HepG2 (cell line): ENCODE measurements at regions not wholly inside any gene's neighbourhood (a gene's known extent, or its start where the extent isn't known, plus 50 kb on each side); places are given as distances from the start of the nearest gene placed in this dataset.

Source experiments
- ATAC-seq: fragments of 200-7000 bp; cut with Tn5 transposase; 3 replicates; pipeline ENCODE4 v1.9.1; 2020; ENCODE audit warnings: mild to moderate bottlenecking, moderate library complexity
- BruUV-seq: library from RNA; stranded (reverse); fragments of 400-500 nt; replicated peaks from 2 replicates; lab custom pipeline; 2021; lab: Mats Ljungman, UMichigan
- CTCF ChIA-PET: fragments of 300-600 bp; formaldehyde crosslinking; extraction: SDS; loops from one replicate; lab custom pipeline; 2021; ENCODE audit warnings: low total read pairs, inconsistent platforms, low intra/inter-chr PET ratio; lab: Yijun Ruan, JAX
- POLR2A ChIA-PET: fragments of 350-600 bp; sonication (Branson Sonifier 250); formaldehyde crosslinking; loops from one replicate; lab custom pipeline; 2020; ENCODE audit warnings: antibody characterized with exemption, inconsistent platforms; lab: Yijun Ruan, JAX
- DNase-seq: peaks from one replicate; pipeline ENCODE4 v3.0.0-alpha.2; 2015; ENCODE audit warnings: low spot score
- FAIRE-seq: peaks from 3 replicates; lab custom pipeline; 2011; peaks lifted over from hg19 to GRCh38; lab: Jason Lieb, UNC
- H2AFZ ChIP-seq: one replicate; pipeline ENCODE4 v1.6.1; 2011; ENCODE audit warnings: low read length, inconsistent platforms
- H3K27ac ChIP-seq: fragments of 300-600 bp; 3 replicates; pipeline ENCODE4 v1.8.0; 2011; ENCODE audit warnings: mixed run types, mild to moderate bottlenecking, mixed read lengths, low read length, inconsistent platforms; ENCODE audit not compliant: insufficient read depth; ENCODE audit errors: extremely low read length
- H3K27me3 ChIP-seq, 2 experiments: fragments of 200-600 bp in 1 of 2; 2 replicates in 1 of 2; 3 replicates in 1 of 2; pipeline versions ENCODE4 v1.6.0 to v1.8.0; 2011; ENCODE audit warnings: low read length in 2 of 2, mild to moderate bottlenecking in 2 of 2, moderate library complexity in 2 of 2, inconsistent platforms in 1 of 2; ENCODE audit not compliant: insufficient read depth in 2 of 2, control insufficient read depth in 1 of 2
- H3K36me3 ChIP-seq, 2 experiments: fragments of 200-600 bp in 1 of 2; replicated peaks in 1 of 2; 2 replicates in 1 of 2; 3 replicates in 1 of 2; pipeline versions ENCODE4 v1.5.1 to v1.8.0; 2011; ENCODE audit warnings: low read length in 2 of 2, inconsistent platforms in 1 of 2; ENCODE audit not compliant: insufficient read depth in 2 of 2, control insufficient read depth in 1 of 2
- H3K4me1 ChIP-seq: 2 replicates; pipeline ENCODE4 v1.5.1; 2012; ENCODE audit warnings: low read length, inconsistent platforms; ENCODE audit not compliant: insufficient read depth
- H3K4me2 ChIP-seq: 2 replicates; pipeline ENCODE4 v1.6.0; 2011; ENCODE audit warnings: low read depth, low read length, inconsistent platforms
- H3K4me3 ChIP-seq, 3 experiments: fragments of 200-600 bp in 1 of 3; sonication (generic), shearing (Covaris generic) in 1 of 3; replicated peaks in 1 of 3; 2 replicates each; pipeline ENCODE4 v1.5.1; 2011 to 2016; ENCODE audit warnings: low read length in 3 of 3, inconsistent platforms in 2 of 3, low read depth in 2 of 3, mild to moderate bottlenecking in 2 of 3, control low read depth in 1 of 3, mixed read lengths in 1 of 3; ENCODE audit not compliant: insufficient read depth in 1 of 3
- H3K79me2 ChIP-seq: one replicate; pipeline ENCODE4 v1.6.1; 2011; ENCODE audit warnings: low read length, inconsistent platforms; ENCODE audit not compliant: insufficient read depth
- H3K9ac ChIP-seq: 2 replicates; pipeline ENCODE4 v1.6.0; 2011; ENCODE audit warnings: mild to moderate bottlenecking, low read depth, low read length, inconsistent platforms; ENCODE audit not compliant: insufficient read depth
- H3K9me3 ChIP-seq: 2 replicates; pipeline ENCODE4 v1.5.1; 2012; ENCODE audit warnings: mild to moderate bottlenecking, low read length
- H4K20me1 ChIP-seq: 2 replicates; pipeline ENCODE4 v1.6.0; 2011; ENCODE audit warnings: inconsistent platforms, mild to moderate bottlenecking, low read length, moderate library complexity; ENCODE audit not compliant: insufficient read depth
- DMTF1 ChIP-seq: sonication (generic); formaldehyde crosslinking; IDR thresholded peaks from 2 replicates; pipeline ENCODE4 v1.4.0; 2020; ENCODE audit warnings: mild to moderate bottlenecking, missing genetic modification reagents
- ELF3 ChIP-seq: IDR thresholded peaks from 2 replicates; pipeline ENCODE4 v1.6.1; 2016; ENCODE audit warnings: missing genetic modification reagents, missing compliant biosample characterization
- KAT2B ChIP-seq: fragments of 150-350 bp; IDR thresholded peaks from 2 replicates; pipeline ENCODE4 v1.6.1; 2014; ENCODE audit warnings: low read depth, low read length, borderline replicate concordance
- KDM6A ChIP-seq: IDR thresholded peaks from 2 replicates; pipeline ENCODE4 v1.6.1; 2016; ENCODE audit warnings: low read depth
- MXD3 ChIP-seq: IDR thresholded peaks from 2 replicates; pipeline ENCODE4 v1.6.1; 2016; ENCODE audit warnings: mild to moderate bottlenecking, missing biosample characterization, missing genetic modification reagents
- ONECUT2 ChIP-seq: sonication (generic); formaldehyde crosslinking; IDR thresholded peaks from 2 replicates; pipeline ENCODE4 v1.4.0; 2020; ENCODE audit warnings: missing genetic modification reagents
- RFXAP ChIP-seq: sonication (generic); formaldehyde crosslinking; IDR thresholded peaks from 2 replicates; pipeline ENCODE4 v1.4.0; 2020; ENCODE audit warnings: missing genetic modification reagents, borderline replicate concordance
- SIN3B ChIP-seq: fragments of 150-350 bp; IDR thresholded peaks from 2 replicates; pipeline ENCODE4 v1.6.1; 2014; ENCODE audit warnings: low read length
- ZBTB25 ChIP-seq: IDR thresholded peaks from 2 replicates; pipeline ENCODE4 v1.6.1; 2018; ENCODE audit warnings: missing genetic modification reagents
- ZFY ChIP-seq: sonication (generic); formaldehyde crosslinking; IDR thresholded peaks from 2 replicates; pipeline ENCODE4 v1.4.0; 2020; ENCODE audit warnings: missing genetic modification reagents
- ZIK1 ChIP-seq: sonication (generic); formaldehyde crosslinking; IDR thresholded peaks from 2 replicates; pipeline ENCODE4 v1.5.0; 2020; ENCODE audit warnings: mild to moderate bottlenecking, low read depth, missing genetic modification reagents, borderline replicate concordance
- ZNF335 ChIP-seq: sonication (generic); formaldehyde crosslinking; IDR thresholded peaks from 2 replicates; pipeline ENCODE4 v1.4.0; 2020; ENCODE audit warnings: missing genetic modification reagents
- ZNF512 ChIP-seq: sonication (generic); formaldehyde crosslinking; IDR thresholded peaks from 2 replicates; pipeline ENCODE4 v1.4.0; 2020; ENCODE audit warnings: mild to moderate bottlenecking, missing genetic modification reagents
- ZNF513 ChIP-seq: sonication (generic); formaldehyde crosslinking; conservative IDR thresholded peaks from 2 replicates; pipeline ENCODE4 v1.5.0; 2020; ENCODE audit warnings: missing genetic modification reagents
- ZNF569 ChIP-seq: sonication (generic); formaldehyde crosslinking; IDR thresholded peaks from 2 replicates; pipeline ENCODE4 v1.5.0; 2020; ENCODE audit warnings: mild to moderate bottlenecking, missing genetic modification reagents, moderate library complexity, borderline replicate concordance
- ZNF781 ChIP-seq: sonication (generic); formaldehyde crosslinking; IDR thresholded peaks from 2 replicates; pipeline ENCODE4 v1.5.1; 2020; ENCODE audit warnings: borderline replicate concordance, mild to moderate bottlenecking, missing genetic modification reagents; ENCODE audit errors: not compliant biosample characterization
- ZZZ3 ChIP-seq: sonication (generic); formaldehyde crosslinking; IDR thresholded peaks from 2 replicates; pipeline ENCODE4 v1.4.0; 2020; ENCODE audit warnings: missing genetic modification reagents, mild to moderate bottlenecking, borderline replicate concordance
- WGBS: methylation state at CpG from one replicate; pipeline ENCODE4 v1.1.6; 2017; ENCODE audit warnings: low lambda C conversion rate; 5-methylcytosine and 5-hydroxymethylcytosine counted together
- in situ Hi-C: cut with HindIII; loops from 2 replicates; pipeline ENCODE4 v1.10.0; 2017; ENCODE audit warnings: low pct_unique_long_range_greater_than_20kb; ENCODE audit not compliant: extremely low pct_ligation_motif_present
- intact Hi-C: fragments of 100-400 bp; cut with micrococcal nuclease; formaldehyde crosslinking; loops from one replicate; pipeline ENCODE4 v1.10.0; 2022; ENCODE audit not compliant: unreplicated experiment

- H3K36me3 ChIP-seq = no peaks in the 10 kb centered on the region
- H3K27me3 ChIP-seq = peaks cover 2 to 41% of the 10 kb centered on the region in 2 experiments; a peak in 4 of 5 replicates
- ChIA-PET CTCF (no interaction called here), POLR2A (no interaction called here)
- FAIRE-seq (no peak), DNase-seq (no peak), ATAC-seq (no peak)
- H3K9me3 ChIP-seq = no peaks in the 10 kb centered on the region
- 0% methylated on average over 4 of the region's 4 CpGs for WGBS
- in situ Hi-C loops (no loop called here), intact Hi-C loops (no loop called here)
- no peaks in the 10 kb centered on the region for H4K20me1 ChIP-seq
- H3K27ac ChIP-seq = no peak overlapping the region
- no peak overlapping the region for H3K4me3 ChIP-seq
- H3K79me2 ChIP-seq = no peaks in the 10 kb centered on the region
- H3K9ac ChIP-seq = no peak overlapping the region
- H2AFZ ChIP-seq = no peak overlapping the region
- no peaks in the 10 kb centered on the region for H3K4me1 ChIP-seq
- BruUV-seq = no TSS peak
- TF ChIP-seq ZFY (CRISPR knock-in tag) = no peak
- TF ChIP-seq ZNF335 (CRISPR knock-in tag) = no peak
- TF ChIP-seq ZBTB25 = no peak
- no peak for TF ChIP-seq ZZZ3
- no peak for TF ChIP-seq RFXAP (CRISPR knock-in tag)
- no peak for TF ChIP-seq MXD3 (CRISPR knock-in tag)
- no peak for TF ChIP-seq DMTF1 (CRISPR knock-in tag)
- no peak for TF ChIP-seq ZNF512
- no peak for TF ChIP-seq ELF3 (CRISPR knock-in tag)
- no peak for TF ChIP-seq ONECUT2 (CRISPR knock-in tag)
- no peak for TF ChIP-seq KDM6A (CRISPR knock-in tag)
- TF ChIP-seq ZNF781 (CRISPR knock-in tag) = no peak
- TF ChIP-seq KAT2B = no peak
- TF ChIP-seq ZNF513 = no peak
- no peak for TF ChIP-seq ZIK1 (CRISPR knock-in tag)
- TF ChIP-seq ZNF569 (CRISPR knock-in tag) = no peak
- no peak for TF ChIP-seq SIN3B
- no peak overlapping the region for H3K4me2 ChIP-seq
Observed at GRCh38 chr15:69735121-69735520, 282.5 kb downstream of the RPLP1 start.
